Breast epithelium (tissue), 4 donors: ENCODE measurements at regions not wholly inside any gene's neighbourhood (a gene's known extent, or its start where the extent isn't known, plus 50 kb on each side); places are given as distances from the start of the nearest gene placed in this dataset.

ENCODE experiments used
- DNase-seq, 2 donors: peaks; one replicate each; pipeline ENCODE4 v3.0.0-alpha.2; 2019; ENCODE audit warnings: low spot score in 2 of 2
- H3K27ac ChIP-seq, 2 donors: fragments of 200-600 bp; sonication (generic) in 1 of 2; one replicate each; pipeline ENCODE4 v1.5.1; 2016 to 2019; ENCODE audit warnings: mild to moderate bottlenecking in 1 of 2
- H3K27me3 ChIP-seq, 2 donors: fragments of 200-600 bp; sonication (generic) in 1 of 2; one replicate each; pipeline versions ENCODE4 v1.5.1 to v1.6.0; 2017 to 2019; ENCODE audit warnings: control low read depth in 1 of 2, mild to moderate bottlenecking in 1 of 2
- H3K36me3 ChIP-seq: fragments of 200-600 bp; one replicate; pipeline ENCODE4 v1.5.1; 2019
- H3K4me1 ChIP-seq, 2 donors: fragments of 200-600 bp; sonication (generic); one replicate each; pipeline ENCODE4 v1.5.1; 2016 to 2019; ENCODE audit warnings: control low read depth in 1 of 2
- H3K4me3 ChIP-seq, 3 donors: fragments of 200-600 bp; sonication (generic); 1 replicate in 2 of 3; 2 replicates in 1 of 3; pipeline ENCODE4 v1.5.1; 2016 to 2019; ENCODE audit warnings: mild to moderate bottlenecking in 3 of 3, moderate library complexity in 2 of 3
- H3K9me3 ChIP-seq, 2 donors: fragments of 200-600 bp; sonication (generic) in 1 of 2; one replicate each; pipeline ENCODE4 v1.5.1; 2016 to 2019; ENCODE audit warnings: control low read depth in 1 of 2
- CTCF ChIP-seq, 3 donors: fragments of 450-650 bp; IDR thresholded peaks; one replicate each; pipeline ENCODE4 v1.5.1; 2016 to 2017; ENCODE audit warnings: antibody characterized with exemption in 3 of 3, mild to moderate bottlenecking in 3 of 3, moderate library complexity in 3 of 3
- POLR2A ChIP-seq: fragments of 450-650 bp; IDR thresholded peaks from one replicate; pipeline ENCODE4 v1.6.1; 2016; ENCODE audit warnings: antibody characterized with exemption, mild to moderate bottlenecking, moderate library complexity
- POLR2AphosphoS5 ChIP-seq, 3 donors: sonication (generic); formaldehyde crosslinking; IDR thresholded peaks; one replicate each; pipeline ENCODE4 v1.6.1; 2017; ENCODE audit warnings: antibody characterized with exemption in 3 of 3
- intact Hi-C: fragments of 100-400 bp; cut with DNase I; formaldehyde crosslinking; loops from one replicate; pipeline ENCODE4 v1.15.1; 2023; ENCODE audit warnings: low total_unique reads

- Histone ChIP-seq H3K36me3 (no peaks in the 10 kb centered on the region), H3K4me3 (no peak overlapping the region), H3K9me3 (no peaks in the 10 kb centered on the region), H3K27ac (no peak overlapping the region), H3K4me1 (no peaks in the 10 kb centered on the region), H3K27me3 (no peaks in the 10 kb centered on the region)
- intact Hi-C loops = no loop called here
- no peak for TF ChIP-seq CTCF (IDR thresholded peaks at IDR 0.05)
- no peak for TF ChIP-seq POLR2A
- no peak for TF ChIP-seq POLR2AphosphoS5 (IDR thresholded peaks at IDR 0.05)
- no peak for DNase-seq
Observed at GRCh38 chr1:58979086-58979485, 195.2 kb upstream of the JUN start.

GRCh38 chr1:58979677-58980076 lies 195.8 kb upstream of the JUN start:
- Histone ChIP-seq H3K9me3 (no peaks in the 10 kb centered on the region), H3K4me3 (no peak overlapping the region), H3K4me1 (no peaks in the 10 kb centered on the region), H3K27me3 (no peaks in the 10 kb centered on the region), H3K36me3 (no peaks in the 10 kb centered on the region), H3K27ac (no peak overlapping the region)
- DNase-seq = no peak
- TF ChIP-seq POLR2AphosphoS5 (IDR thresholded peaks at IDR 0.05) = no peak
- TF ChIP-seq CTCF (IDR thresholded peaks at IDR 0.05) = no peak
- TF ChIP-seq POLR2A = no peak
- intact Hi-C loops = no loop called here

GRCh38 chr1:58981392-58981791 lies 197.5 kb upstream of the JUN start:
- Histone ChIP-seq H3K9me3 (no peaks in the 10 kb centered on the region), H3K4me1 (no peaks in the 10 kb centered on the region), H3K27ac (no peak overlapping the region), H3K36me3 (no peaks in the 10 kb centered on the region), H3K27me3 (no peaks in the 10 kb centered on the region), H3K4me3 (no peak overlapping the region)
- no peak for TF ChIP-seq POLR2AphosphoS5 (IDR thresholded peaks at IDR 0.05)
- TF ChIP-seq CTCF (IDR thresholded peaks at IDR 0.05) = no peak
- no peak for TF ChIP-seq POLR2A
- no peak for DNase-seq
- intact Hi-C loops = no loop called here

GRCh38 chr1:58982259-58982998 lies 198.6 kb upstream of the JUN start:
- DNase-seq = no peak
- TF ChIP-seq POLR2AphosphoS5 (IDR thresholded peaks at IDR 0.05) (peak in 1 of 3 donors; percentile 55), CTCF (IDR thresholded peaks at IDR 0.05) (no peak), POLR2A (no peak)
- Histone ChIP-seq H3K4me3 (no peak overlapping the region), H3K27me3 (no peaks in the 10 kb centered on the region), H3K4me1 (no peaks in the 10 kb centered on the region), H3K27ac (no peak overlapping the region), H3K9me3 (no peaks in the 10 kb centered on the region), H3K36me3 (no peaks in the 10 kb centered on the region)
- intact Hi-C loops = no loop called here

GRCh38 chr1:58983162-58983561 lies 199.3 kb upstream of the JUN start:
- no peak for TF ChIP-seq POLR2AphosphoS5 (IDR thresholded peaks at IDR 0.05)
- no peak for TF ChIP-seq POLR2A
- no peak for TF ChIP-seq CTCF (IDR thresholded peaks at IDR 0.05)
- Histone ChIP-seq H3K27ac (no peak overlapping the region), H3K4me3 (no peak overlapping the region), H3K4me1 (no peaks in the 10 kb centered on the region), H3K36me3 (no peaks in the 10 kb centered on the region), H3K27me3 (no peaks in the 10 kb centered on the region), H3K9me3 (no peaks in the 10 kb centered on the region)
- DNase-seq = no peak
- intact Hi-C loops = no loop called here
